ENCODE measurements at regions not wholly inside any gene's neighbourhood (a gene's known extent, or its start where the extent isn't known, plus 50 kb on each side); places are given as distances from the start of the nearest gene placed in this dataset.
"Not testable (repeated sequence)": the region's sequence is repeated elsewhere in the genome, so short reads cannot be mapped to it uniquely, and the experiment has no call there.

GRCh38 chr10:130691776-130692175 lies 555.6 kb downstream of the GLRX3 start:
- DNase-seq, result no peak

- no peak for DNase-seq
Measured at GRCh38 chr10:130696870-130697269, 560.7 kb downstream of the GLRX3 start.

- no peak for DNase-seq
Measured at GRCh38 chr10:130707389-130707979, 571.3 kb downstream of the GLRX3 start.

- no peak for DNase-seq
Measured at GRCh38 chr10:130708465-130709070, 572.4 kb downstream of the GLRX3 start.

- no peak for DNase-seq
Measured at GRCh38 chr10:130709415-130709814, 573.2 kb downstream of the GLRX3 start.

- DNase-seq, result no peak
Measured at GRCh38 chr10:130711072-130711471, 574.9 kb downstream of the GLRX3 start.

- DNase-seq, result no peak
Measured at GRCh38 chr10:130713135-130713534, 576.9 kb downstream of the GLRX3 start.

GRCh38 chr10:130713731-130714130 lies 577.5 kb downstream of the GLRX3 start:
- DNase-seq, result no peak

- DNase-seq, result no peak
Measured at GRCh38 chr10:130714742-130715467, 578.7 kb downstream of the GLRX3 start.

- no peak for DNase-seq
Measured at GRCh38 chr10:130715686-130716670, 579.8 kb downstream of the GLRX3 start.

GRCh38 chr10:130717083-130717482 lies 580.9 kb downstream of the GLRX3 start:
- DNase-seq, result no peak

- not testable (repeated sequence) for DNase-seq
Measured at GRCh38 chr10:130718744-130719447, 582.7 kb downstream of the GLRX3 start.

- DNase-seq, result no peak
Measured at GRCh38 chr10:130719448-130719752, 583.2 kb downstream of the GLRX3 start.

- no peak for DNase-seq
Measured at GRCh38 chr10:130720235-130720634, 584.0 kb downstream of the GLRX3 start.

- DNase-seq, result no peak
Measured at GRCh38 chr10:130721971-130722370, 585.8 kb downstream of the GLRX3 start.

- no peak for DNase-seq
Measured at GRCh38 chr10:130723704-130724103, 587.5 kb downstream of the GLRX3 start.

- DNase-seq, result no peak
Measured at GRCh38 chr10:130725474-130725970, 586.0 kb downstream of the TCERG1L start.

- no peak for DNase-seq
Measured at GRCh38 chr10:130726996-130727725, 584.4 kb downstream of the TCERG1L start.

- DNase-seq, result no peak
Measured at GRCh38 chr10:130727766-130728490, 583.6 kb downstream of the TCERG1L start.

GRCh38 chr10:130728531-130729215 lies 582.8 kb downstream of the TCERG1L start:
- DNase-seq, result no peak
